K562 (cell line): ENCODE measurements at regions not wholly inside any gene's neighbourhood (a gene's known extent, or its start where the extent isn't known, plus 50 kb on each side); places are given as distances from the start of the nearest gene placed in this dataset.
"Not testable (repeated sequence)": the region's sequence is repeated elsewhere in the genome, so short reads cannot be mapped to it uniquely, and the experiment has no call there.

Experiments
- ATAC-seq: fragments of 200-7000 bp; cut with Tn5 transposase; 3 replicates; pipeline ENCODE4 v1.9.1; 2020; ENCODE audit warnings: moderate library complexity
- BruUV-seq: library from RNA; stranded (reverse); fragments of 400-500 nt; replicated peaks from 2 replicates; lab custom pipeline; 2021; lab: Mats Ljungman, UMichigan
- CTCF ChIA-PET: fragments of 300-600 bp; formaldehyde crosslinking; extraction: SDS; loops from one replicate; lab custom pipeline; 2021; ENCODE audit warnings: low intra/inter-chr PET ratio; lab: Yijun Ruan, JAX
- POLR2A ChIA-PET: fragments of 300-600, 350-650 bp; sonication (Branson Sonifier 250); formaldehyde crosslinking; extraction: SDS; loops from one replicate; lab custom pipeline; 2021; ENCODE audit warnings: antibody characterized with exemption, inconsistent platforms; lab: Yijun Ruan, JAX
- DNase-seq, 4 experiments: peaks; one replicate each; pipeline versions ENCODE4 v3.0.0 to v3.0.0-alpha.2; 2011 to 2018; ENCODE audit warnings: low spot score in 3 of 4, mixed read lengths in 3 of 4; ENCODE audit errors: extremely low read depth in 1 of 4
- FAIRE-seq: peaks from 2 replicates; lab custom pipeline; 2011; peaks lifted over from hg19 to GRCh38; lab: Jason Lieb, UNC
- H2AFZ ChIP-seq: 2 replicates; pipeline ENCODE4 v1.6.0; 2011; ENCODE audit warnings: low read depth, low read length, control low read depth, inconsistent platforms
- H3K27ac ChIP-seq: fragments of 200-600 bp; 3 replicates; pipeline ENCODE4 v1.8.0; 2011; ENCODE audit warnings: low read depth, mild to moderate bottlenecking, control low read depth, inconsistent platforms, low read length, moderate library complexity, mixed read lengths; ENCODE audit errors: extremely low read depth
- H3K27me3 ChIP-seq, 2 experiments: fragments of 300-600 bp in 1 of 2; 2 replicates in 1 of 2; 3 replicates in 1 of 2; pipeline versions ENCODE4 v1.6.0 to v1.8.0; 2011; ENCODE audit warnings: inconsistent platforms in 2 of 2, low read length in 2 of 2, mild to moderate bottlenecking in 1 of 2, mixed read lengths in 1 of 2, moderate library complexity in 1 of 2; ENCODE audit not compliant: control insufficient read depth in 2 of 2, insufficient read depth in 2 of 2
- H3K36me3 ChIP-seq: fragments of 300-600 bp; 3 replicates; pipeline ENCODE4 v1.8.0; 2011; ENCODE audit warnings: mild to moderate bottlenecking, low read length, inconsistent platforms; ENCODE audit not compliant: control insufficient read depth, insufficient read depth
- H3K4me1 ChIP-seq, 2 experiments: fragments of 200-600 bp in 1 of 2; replicated peaks in 1 of 2; 2 replicates in 1 of 2; 3 replicates in 1 of 2; pipeline versions ENCODE4 v1.5.1 to v1.8.0; 2011; ENCODE audit warnings: inconsistent platforms in 2 of 2, low read length in 2 of 2, mild to moderate bottlenecking in 1 of 2, mixed read lengths in 1 of 2, moderate library complexity in 1 of 2; ENCODE audit not compliant: control insufficient read depth in 2 of 2, insufficient read depth in 2 of 2
- H3K4me2 ChIP-seq: 2 replicates; pipeline ENCODE4 v1.6.1; 2011; ENCODE audit warnings: low read length, control low read depth, inconsistent platforms, mixed read lengths; ENCODE audit not compliant: insufficient read depth
- H3K4me3 ChIP-seq: fragments of 200-600 bp; sonication (generic), shearing (Covaris generic); 2 replicates; pipeline ENCODE4 v1.5.1; 2016; ENCODE audit warnings: control low read depth, inconsistent platforms
- H3K79me2 ChIP-seq: fragments of 200-600 bp; 3 replicates; pipeline ENCODE4 v1.8.0; 2011; ENCODE audit warnings: low read length, inconsistent platforms; ENCODE audit not compliant: control insufficient read depth, insufficient read depth
- H3K9ac ChIP-seq, 2 experiments: 2 replicates each; pipeline versions ENCODE4 v1.6.0 to v1.6.1; 2011; ENCODE audit warnings: low read depth in 2 of 2, low read length in 2 of 2, control low read depth in 1 of 2, inconsistent platforms in 1 of 2, mild to moderate bottlenecking in 1 of 2, mixed read lengths in 1 of 2; ENCODE audit not compliant: insufficient read depth in 1 of 2
- H3K9me1 ChIP-seq: one replicate; pipeline ENCODE4 v1.6.0; 2011; ENCODE audit warnings: inconsistent platforms, mild to moderate bottlenecking, low read length, moderate library complexity; ENCODE audit not compliant: control insufficient read depth, insufficient read depth
- H3K9me3 ChIP-seq: replicated peaks from 2 replicates; pipeline ENCODE4 v1.5.1; 2011; ENCODE audit warnings: low read depth, low read length, inconsistent platforms; ENCODE audit not compliant: control insufficient read depth, insufficient read depth
- H4K20me1 ChIP-seq: replicated peaks from 2 replicates; pipeline ENCODE4 v1.6.1; 2011; ENCODE audit warnings: low read length, inconsistent platforms, mixed read lengths; ENCODE audit not compliant: control insufficient read depth, insufficient read depth
- PHF8 ChIP-seq: fragments of 200-600 bp; sonication (generic); IDR thresholded peaks from 2 replicates; pipeline ENCODE4 v1.6.1; 2012; ENCODE audit warnings: mixed run types, mild to moderate bottlenecking, inconsistent platforms, low read length, moderate library complexity, borderline replicate concordance
- POLR2A ChIP-seq: fragments of 450-650 bp; conservative IDR thresholded peaks from 2 replicates; pipeline ENCODE4 v1.6.1; 2016
- RBFOX2 ChIP-seq: fragments of 200-400 bp; formaldehyde crosslinking; IDR thresholded peaks from 2 replicates; pipeline ENCODE4 v1.6.1; 2017; ENCODE audit warnings: low read depth, mild to moderate bottlenecking, low read length, moderate library complexity
- ZFX ChIP-seq: sonication (generic); formaldehyde crosslinking; IDR thresholded peaks from 2 replicates; pipeline ENCODE4 v1.8.0; 2022; ENCODE audit warnings: mild to moderate bottlenecking, missing genetic modification reagents, moderate library complexity
- WGBS: fragments of 100-300 bp; shearing (Covaris generic); methylation state at CpG from one replicate; pipeline ENCODE4 v1.1.6; 2016; ENCODE audit warnings: low coverage, mixed read lengths; ENCODE audit not compliant: insufficient coverage; ENCODE audit errors: missing lambda C conversion rate; 5-methylcytosine and 5-hydroxymethylcytosine counted together
- in situ Hi-C: fragments of 300-500 bp; cut with MboI; formaldehyde crosslinking; loops from 4 replicates; pipeline ENCODE4 v1.15.0; 2018; ENCODE audit warnings: inconsistent platforms, mixed read lengths
- intact Hi-C: fragments of 100-400 bp; cut with micrococcal nuclease; formaldehyde crosslinking; loops from 2 replicates; pipeline ENCODE4 v1.14.2; 2022
- TF ChIP-seq, protein P1 (sequence below), 2 experiments: fragments of 450-650 bp in 1 of 2; sonication (generic) in 1 of 2; formaldehyde crosslinking in 1 of 2; IDR thresholded peaks in 1 of 2; conservative IDR thresholded peaks in 1 of 2; 2 replicates each; pipeline versions ENCODE4 v1.6.1 to v1.8.1; 2016 to 2023; ENCODE audit warnings: mild to moderate bottlenecking in 2 of 2, moderate library complexity in 2 of 2, inconsistent platforms in 1 of 2, missing genetic modification reagents in 1 of 2
- TF ChIP-seq, protein P2 (sequence below): fragments of 450-650 bp; IDR thresholded peaks from 2 replicates; pipeline ENCODE4 v1.6.1; 2016; ENCODE audit warnings: antibody characterized with exemption

GRCh38 chr9:65385655-65386024 lies 100.6 kb upstream of the FOXD4L5 start:
- in situ Hi-C loops, H3K9me1 ChIP-seq, H3K36me3 ChIP-seq, POLR2A ChIA-PET, DNase-seq, H4K20me1 ChIP-seq, FAIRE-seq, intact Hi-C loops, CTCF ChIA-PET, ATAC-seq, BruUV-seq, H3K9me3 ChIP-seq, H3K27me3 ChIP-seq: not testable (repeated sequence)
- peak overlapping the region; percentile 67 for H3K27ac ChIP-seq
- peaks cover 31% of the 10 kb centered on the region for H3K79me2 ChIP-seq
- TF ChIP-seq, protein P1, sequence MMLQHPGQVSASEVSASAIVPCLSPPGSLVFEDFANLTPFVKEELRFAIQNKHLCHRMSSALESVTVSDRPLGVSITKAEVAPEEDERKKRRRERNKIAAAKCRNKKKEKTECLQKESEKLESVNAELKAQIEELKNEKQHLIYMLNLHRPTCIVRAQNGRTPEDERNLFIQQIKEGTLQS (IDR thresholded peaks at IDR 0.05) = peak; percentile 79
- TF ChIP-seq, protein P1 (CRISPR knock-in tag; conservative IDR thresholded peaks at IDR 0.05) = not testable (repeated sequence)
- TF ChIP-seq, protein P2, sequence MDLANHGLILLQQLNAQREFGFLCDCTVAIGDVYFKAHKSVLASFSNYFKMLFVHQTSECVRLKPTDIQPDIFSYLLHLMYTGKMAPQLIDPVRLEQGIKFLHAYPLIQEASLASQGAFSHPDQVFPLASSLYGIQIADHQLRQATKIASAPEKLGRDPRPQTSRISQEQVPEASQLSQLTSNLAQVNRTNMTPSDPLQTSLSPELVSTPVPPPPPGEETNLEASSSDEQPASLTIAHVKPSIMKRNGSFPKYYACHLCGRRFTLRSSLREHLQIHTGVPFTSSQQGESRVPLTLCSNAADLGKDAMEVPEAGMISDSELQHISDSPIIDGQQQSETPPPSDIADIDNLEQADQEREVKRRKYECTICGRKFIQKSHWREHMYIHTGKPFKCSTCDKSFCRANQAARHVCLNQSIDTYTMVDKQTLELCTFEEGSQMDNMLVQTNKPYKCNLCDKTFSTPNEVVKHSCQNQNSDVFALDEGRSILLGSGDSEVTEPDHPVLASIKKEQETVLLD = 0 out of 2 replicates have a peak, but pooled peaks have one; percentile 4
- peak; percentile 13; the same call in 1 of the 2 replicates for TF ChIP-seq PHF8
- peak; percentile 15; the same call in 1 of the 2 replicates for TF ChIP-seq ZFX
- TF ChIP-seq RBFOX2 = peak; percentile 31
- TF ChIP-seq POLR2A = 0 out of 2 replicates have a peak, but pooled peaks have one; percentile 13
- peaks cover 0 to 17% of the 10 kb centered on the region in 2 experiments; a peak in 2 of 5 replicates for H3K4me1 ChIP-seq
- peak overlapping the region; percentile 80 for H2AFZ ChIP-seq
- peak overlapping the region; percentile 76; the same call in 1 of the 2 replicates for H3K4me2 ChIP-seq
- 37% methylated on average over 14 of the region's 22 CpGs for WGBS
- peak overlapping the region; percentile 69 to 70; a peak in 2 of 4 replicates for H3K9ac ChIP-seq
- peak overlapping the region; percentile 53 for H3K4me3 ChIP-seq
